B cell (primary cell): ENCODE measurements at regions not wholly inside any gene's neighbourhood (a gene's known extent, or its start where the extent isn't known, plus 50 kb on each side); places are given as distances from the start of the nearest gene placed in this dataset.

Experiments used
- ATAC-seq: fragments of 200-7000 bp; cut with Tn5 transposase; one replicate; pipeline ENCODE4 v1.10.0; 2021; ENCODE audit warnings: low read depth, mild to moderate bottlenecking, moderate number of reproducible peaks, moderate library complexity
- CTCF ChIA-PET: fragments of 350-600 bp; sonication (Branson Sonifier 250); formaldehyde crosslinking; loops from one replicate; lab custom pipeline; 2021; ENCODE audit warnings: antibody characterized with exemption, inconsistent platforms; lab: Charles Lee
- POLR2A ChIA-PET: fragments of 350-600 bp; sonication (Branson Sonifier 250); formaldehyde crosslinking; loops from one replicate; lab custom pipeline; 2021; ENCODE audit warnings: antibody characterized with exemption; lab: Charles Lee
- DNase-seq: peaks from one replicate; pipeline ENCODE4 v3.0.0; 2013
- H2AFZ ChIP-seq: 2 replicates; pipeline ENCODE4 v1.6.1; 2012; ENCODE audit warnings: mild to moderate bottlenecking, low read depth, low read length; ENCODE audit not compliant: insufficient read depth, poor library complexity, severe bottlenecking
- H3K27ac ChIP-seq, 2 donors: 1 replicate in 1 of 2; 2 replicates in 1 of 2; pipeline ENCODE4 v1.5.1; 2012 to 2013; ENCODE audit warnings: low read length in 2 of 2, mild to moderate bottlenecking in 2 of 2, moderate library complexity in 1 of 2
- H3K27me3 ChIP-seq, 4 experiments: fragments of 200-600 bp in 1 of 4; sonication (generic) in 1 of 4; replicated peaks in 1 of 4; 1 replicate in 2 of 4; 2 replicates in 2 of 4; pipeline versions ENCODE4 v1.6.1 to v1.7.0; 2013 to 2016; ENCODE audit warnings: low read length in 3 of 4, mild to moderate bottlenecking in 2 of 4, mixed read lengths in 1 of 4, moderate library complexity in 1 of 4; ENCODE audit not compliant: insufficient read depth in 4 of 4, control insufficient read depth in 3 of 4; ENCODE audit errors: control extremely low read depth in 1 of 4
- H3K36me3 ChIP-seq, 2 experiments: replicated peaks in 1 of 2; 1 replicate in 1 of 2; 2 replicates in 1 of 2; pipeline versions ENCODE4 v1.6.1 to v1.7.1; 2013; ENCODE audit warnings: low read length in 1 of 2; ENCODE audit not compliant: insufficient read depth in 2 of 2, control insufficient read depth in 1 of 2; ENCODE audit errors: control extremely low read depth in 1 of 2, extremely low read depth in 1 of 2
- H3K4me1 ChIP-seq, 2 donors: fragments of 200-600 bp in 1 of 2; sonication (generic) in 1 of 2; 1 replicate in 1 of 2; 2 replicates in 1 of 2; pipeline versions ENCODE4 v1.5.1 to v1.6.1; 2013 to 2017; ENCODE audit warnings: low read length in 2 of 2; ENCODE audit not compliant: control insufficient read depth in 2 of 2, insufficient read depth in 2 of 2
- H3K4me2 ChIP-seq: replicated peaks from 2 replicates; pipeline ENCODE3; 2012; ENCODE audit warnings: mild to moderate bottlenecking, low read depth, low read length; ENCODE audit not compliant: poor library complexity, severe bottlenecking
- H3K4me3 ChIP-seq, 5 experiments: fragments of 200-600 bp in 1 of 5; sonication (generic) in 1 of 5; 1 replicate in 3 of 5; 2 replicates in 2 of 5; pipeline versions ENCODE4 v1.5.1 to v1.7.0; 2011 to 2016; ENCODE audit warnings: low read length in 4 of 5, mild to moderate bottlenecking in 4 of 5, low read depth in 2 of 5, control low read depth in 1 of 5, moderate library complexity in 1 of 5; ENCODE audit not compliant: insufficient read depth in 1 of 5; ENCODE audit errors: control extremely low read depth in 1 of 5, extremely low read depth in 1 of 5
- H3K79me2 ChIP-seq: fragments of 200-600 bp; sonication (generic); one replicate; pipeline ENCODE4 v1.6.0; 2016; ENCODE audit warnings: low read length; ENCODE audit not compliant: control insufficient read depth, insufficient read depth
- H3K9ac ChIP-seq: fragments of 200-600 bp; sonication (generic); 2 replicates; pipeline ENCODE4 v1.6.1; 2017; ENCODE audit warnings: mild to moderate bottlenecking, low read length, moderate library complexity
- H3K9me3 ChIP-seq, 3 donors: one replicate each; pipeline versions ENCODE4 v1.6.1 to v1.7.1; 2013; ENCODE audit warnings: low read length in 2 of 3; ENCODE audit not compliant: control insufficient read depth in 2 of 3, insufficient read depth in 1 of 3; ENCODE audit errors: control extremely low read depth in 1 of 3
- H4K20me1 ChIP-seq: 2 replicates; pipeline ENCODE4 v1.6.0; 2012; ENCODE audit warnings: mild to moderate bottlenecking, low read length; ENCODE audit not compliant: insufficient read depth, control insufficient read depth, poor library complexity, severe bottlenecking
- H3K27ac Mint-ChIP-seq: one replicate; pipeline ENCODE4 v1.8.0; 2021; ENCODE audit warnings: mixed read lengths
- H3K27me3 Mint-ChIP-seq: one replicate; pipeline ENCODE4 v1.8.0; 2021; ENCODE audit warnings: mixed read lengths
- H3K4me1 Mint-ChIP-seq: one replicate; pipeline ENCODE4 v1.8.0; 2021; ENCODE audit warnings: mixed read lengths
- H3K4me3 Mint-ChIP-seq: one replicate; pipeline ENCODE4 v1.8.0; 2021; ENCODE audit warnings: mixed read lengths
- H3K9me3 Mint-ChIP-seq: one replicate; pipeline ENCODE4 v1.8.0; 2022; ENCODE audit warnings: mixed read lengths; ENCODE audit not compliant: insufficient read depth
- EZH2 ChIP-seq: IDR thresholded peaks from 2 replicates; pipeline ENCODE4 v1.6.1; 2012; ENCODE audit warnings: borderline replicate concordance, low read depth, mild to moderate bottlenecking, moderate library complexity, low read length; ENCODE audit not compliant: insufficient read depth, poor library complexity, severe bottlenecking
- WGBS: methylation state at CpG from one replicate; pipeline ENCODE4 v1.1.5; 2013; ENCODE audit warnings: missing lambda C conversion rate; ENCODE audit not compliant: insufficient coverage; 5-methylcytosine and 5-hydroxymethylcytosine counted together
- intact Hi-C: fragments of 100-400 bp; cut with micrococcal nuclease; formaldehyde crosslinking; loops from one replicate; pipeline ENCODE4 v1.10.0; 2022
- TF ChIP-seq, protein P1 (sequence below): fragments of 200-600 bp; IDR thresholded peaks from one replicate; pipeline ENCODE4 v1.8.0; 2022; ENCODE audit warnings: antibody characterized with exemption, mild to moderate bottlenecking

- Histone ChIP-seq H3K4me1 (no peaks in the 10 kb centered on the region), H3K36me3 (no peaks in the 10 kb centered on the region), H3K4me2 (no peak overlapping the region), H3K4me3 (no peak overlapping the region), H3K9ac (no peak overlapping the region), H2AFZ (no peak overlapping the region), H3K27me3 (no peaks in the 10 kb centered on the region), H3K27ac (no peak overlapping the region), H4K20me1 (no peaks in the 10 kb centered on the region), H3K9me3 (no peaks in the 10 kb centered on the region), H3K79me2 (no peaks in the 10 kb centered on the region)
- TF ChIP-seq, protein P1, sequence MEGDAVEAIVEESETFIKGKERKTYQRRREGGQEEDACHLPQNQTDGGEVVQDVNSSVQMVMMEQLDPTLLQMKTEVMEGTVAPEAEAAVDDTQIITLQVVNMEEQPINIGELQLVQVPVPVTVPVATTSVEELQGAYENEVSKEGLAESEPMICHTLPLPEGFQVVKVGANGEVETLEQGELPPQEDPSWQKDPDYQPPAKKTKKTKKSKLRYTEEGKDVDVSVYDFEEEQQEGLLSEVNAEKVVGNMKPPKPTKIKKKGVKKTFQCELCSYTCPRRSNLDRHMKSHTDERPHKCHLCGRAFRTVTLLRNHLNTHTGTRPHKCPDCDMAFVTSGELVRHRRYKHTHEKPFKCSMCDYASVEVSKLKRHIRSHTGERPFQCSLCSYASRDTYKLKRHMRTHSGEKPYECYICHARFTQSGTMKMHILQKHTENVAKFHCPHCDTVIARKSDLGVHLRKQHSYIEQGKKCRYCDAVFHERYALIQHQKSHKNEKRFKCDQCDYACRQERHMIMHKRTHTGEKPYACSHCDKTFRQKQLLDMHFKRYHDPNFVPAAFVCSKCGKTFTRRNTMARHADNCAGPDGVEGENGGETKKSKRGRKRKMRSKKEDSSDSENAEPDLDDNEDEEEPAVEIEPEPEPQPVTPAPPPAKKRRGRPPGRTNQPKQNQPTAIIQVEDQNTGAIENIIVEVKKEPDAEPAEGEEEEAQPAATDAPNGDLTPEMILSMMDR = no peak
- no peak for TF ChIP-seq EZH2
- H3K27me3 Mint-ChIP-seq = no peaks in the 10 kb centered on the region
- intact Hi-C loops = no loop called here
- POLR2A ChIA-PET = no interaction called here
- H3K4me3 Mint-ChIP-seq = no peak overlapping the region
- no peak overlapping the region for H3K27ac Mint-ChIP-seq
- CTCF ChIA-PET = no interaction called here
- ATAC-seq = no peak
- no peaks in the 10 kb centered on the region for H3K9me3 Mint-ChIP-seq
- no peaks in the 10 kb centered on the region for H3K4me1 Mint-ChIP-seq
- no CpG with 5 or more reads among the region's 2 CpGs for WGBS
- no peak for DNase-seq
These were observed 665.5 kb downstream of the BCKDHB start for GRCh38 chr6:80771941-80772340.

DNA sequence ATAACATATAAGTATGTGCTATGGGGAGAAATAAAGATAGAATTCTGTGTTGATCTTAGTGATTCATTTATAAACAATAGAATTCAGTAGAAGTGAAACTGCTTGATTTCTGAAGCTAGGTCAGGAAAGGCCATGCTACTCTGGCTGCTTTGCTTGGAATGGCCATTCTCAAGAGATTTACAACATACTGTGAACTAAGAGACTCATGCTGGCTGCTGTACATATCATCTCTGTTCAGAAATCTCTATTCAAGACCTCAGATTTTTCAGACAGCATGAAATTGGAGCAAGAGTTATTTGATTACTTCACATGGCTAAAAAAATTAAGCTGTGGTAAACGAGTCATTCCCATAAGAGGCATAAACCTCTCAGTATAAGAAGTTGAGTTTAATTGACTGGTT, 662.6 kb downstream of the BCKDHB start:
- DNase-seq (no peak), ATAC-seq (no peak)
- H3K27ac ChIP-seq = no peak overlapping the region
- H3K4me1 ChIP-seq = no peaks in the 10 kb centered on the region
- TF ChIP-seq, protein P1 = no peak
- TF ChIP-seq EZH2 = no peak
- Mint-ChIP-seq H3K27me3 (no peaks in the 10 kb centered on the region), H3K4me1 (no peaks in the 10 kb centered on the region), H3K9me3 (no peaks in the 10 kb centered on the region), H3K27ac (no peak overlapping the region), H3K4me3 (no peak overlapping the region)
- WGBS = no CpG with 5 or more reads among the region's 1 CpG
- H3K4me2 ChIP-seq = no peak overlapping the region
- H4K20me1 ChIP-seq = no peaks in the 10 kb centered on the region
- H3K36me3 ChIP-seq = no peaks in the 10 kb centered on the region
- no peak overlapping the region for H3K9ac ChIP-seq
- H2AFZ ChIP-seq = no peak overlapping the region
- intact Hi-C loops = no loop called here
- no peaks in the 10 kb centered on the region for H3K27me3 ChIP-seq
- H3K4me3 ChIP-seq = no peak overlapping the region
- H3K79me2 ChIP-seq = no peaks in the 10 kb centered on the region
- no peaks in the 10 kb centered on the region for H3K9me3 ChIP-seq
- POLR2A ChIA-PET = no interaction called here
- CTCF ChIA-PET = no interaction called here
